ENCODE measurements at regions not wholly inside any gene's neighbourhood (a gene's known extent, or its start where the extent isn't known, plus 50 kb on each side); places are given as distances from the start of the nearest gene placed in this dataset.

GRCh38 chr15:69760258-69760845, 307.7 kb downstream of the RPLP1 start:
- 69% methylated on average over 3 of the region's 3 CpGs for WGBS
- no peaks in the 10 kb centered on the region for H3K9me3 ChIP-seq
- TF ChIP-seq, protein P1, sequence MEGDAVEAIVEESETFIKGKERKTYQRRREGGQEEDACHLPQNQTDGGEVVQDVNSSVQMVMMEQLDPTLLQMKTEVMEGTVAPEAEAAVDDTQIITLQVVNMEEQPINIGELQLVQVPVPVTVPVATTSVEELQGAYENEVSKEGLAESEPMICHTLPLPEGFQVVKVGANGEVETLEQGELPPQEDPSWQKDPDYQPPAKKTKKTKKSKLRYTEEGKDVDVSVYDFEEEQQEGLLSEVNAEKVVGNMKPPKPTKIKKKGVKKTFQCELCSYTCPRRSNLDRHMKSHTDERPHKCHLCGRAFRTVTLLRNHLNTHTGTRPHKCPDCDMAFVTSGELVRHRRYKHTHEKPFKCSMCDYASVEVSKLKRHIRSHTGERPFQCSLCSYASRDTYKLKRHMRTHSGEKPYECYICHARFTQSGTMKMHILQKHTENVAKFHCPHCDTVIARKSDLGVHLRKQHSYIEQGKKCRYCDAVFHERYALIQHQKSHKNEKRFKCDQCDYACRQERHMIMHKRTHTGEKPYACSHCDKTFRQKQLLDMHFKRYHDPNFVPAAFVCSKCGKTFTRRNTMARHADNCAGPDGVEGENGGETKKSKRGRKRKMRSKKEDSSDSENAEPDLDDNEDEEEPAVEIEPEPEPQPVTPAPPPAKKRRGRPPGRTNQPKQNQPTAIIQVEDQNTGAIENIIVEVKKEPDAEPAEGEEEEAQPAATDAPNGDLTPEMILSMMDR (IDR thresholded peaks at IDR 0.05), result no peak
- TF ChIP-seq POLR2A (IDR thresholded peaks at IDR 0.05) (no peak), POLR2AphosphoS5 (IDR thresholded peaks at IDR 0.05) (no peak)
- H3K27ac ChIP-seq, result no peak overlapping the region
- no peak overlapping the region for H3K4me3 ChIP-seq
- H3K27me3 ChIP-seq (replicated peaks; ENCODE audit: insufficient read depth), result no peaks in the 10 kb centered on the region
- no peaks in the 10 kb centered on the region for H3K4me1 ChIP-seq (replicated peaks)
- intact Hi-C loops (cut with DNase I), result no loop called here
- DNase-seq (ENCODE audit: low spot score), result no peak
- no peaks in the 10 kb centered on the region for H3K36me3 ChIP-seq

- H3K27ac ChIP-seq, result no peak overlapping the region
- no peak for DNase-seq (ENCODE audit: low spot score)
- no peaks in the 10 kb centered on the region for H3K4me1 ChIP-seq (replicated peaks)
- intact Hi-C loops (cut with DNase I), result no loop called here
- no peaks in the 10 kb centered on the region for H3K36me3 ChIP-seq
- 69% methylated on average over 7 of the region's 7 CpGs for WGBS
- no peaks in the 10 kb centered on the region for H3K9me3 ChIP-seq
- H3K4me3 ChIP-seq, result no peak overlapping the region
- TF ChIP-seq POLR2AphosphoS5 (IDR thresholded peaks at IDR 0.05) (no peak), POLR2A (IDR thresholded peaks at IDR 0.05) (no peak)
- TF ChIP-seq, protein P1 (IDR thresholded peaks at IDR 0.05), result no peak
- no peaks in the 10 kb centered on the region for H3K27me3 ChIP-seq (replicated peaks; ENCODE audit: insufficient read depth)
Observed at GRCh38 chr15:69760890-69761568, 308.4 kb downstream of the RPLP1 start.

GRCh38 chr15:69762373-69763148, 309.9 kb downstream of the RPLP1 start:
- intact Hi-C loops (cut with DNase I), result no loop called here
- no peak overlapping the region for H3K4me3 ChIP-seq
- H3K4me1 ChIP-seq (replicated peaks), result no peaks in the 10 kb centered on the region
- 74% methylated on average over 6 of the region's 6 CpGs for WGBS
- no peaks in the 10 kb centered on the region for H3K27me3 ChIP-seq (replicated peaks; ENCODE audit: insufficient read depth)
- DNase-seq (ENCODE audit: low spot score), result no peak
- TF ChIP-seq POLR2A (IDR thresholded peaks at IDR 0.05) (no peak), POLR2AphosphoS5 (IDR thresholded peaks at IDR 0.05) (no peak)
- TF ChIP-seq, protein P1 (IDR thresholded peaks at IDR 0.05), result no peak
- no peaks in the 10 kb centered on the region for H3K9me3 ChIP-seq
- no peaks in the 10 kb centered on the region for H3K36me3 ChIP-seq
- no peak overlapping the region for H3K27ac ChIP-seq

- Histone ChIP-seq H3K4me1 (replicated peaks) (no peaks in the 10 kb centered on the region), H3K36me3 (no peaks in the 10 kb centered on the region), H3K27ac (no peak overlapping the region), H3K9me3 (no peaks in the 10 kb centered on the region), H3K27me3 (replicated peaks; ENCODE audit: insufficient read depth) (no peaks in the 10 kb centered on the region), H3K4me3 (no peak overlapping the region)
- DNase-seq (ENCODE audit: low spot score), result no peak
- TF ChIP-seq POLR2A (IDR thresholded peaks at IDR 0.05) (no peak), POLR2AphosphoS5 (IDR thresholded peaks at IDR 0.05) (no peak)
- TF ChIP-seq, protein P1 (IDR thresholded peaks at IDR 0.05), result no peak
- intact Hi-C loops (cut with DNase I), result no loop called here
- WGBS, result 62% methylated on average over 3 of the region's 3 CpGs
Observed at GRCh38 chr15:69763831-69764230, 311.2 kb downstream of the RPLP1 start.

Data from prostate gland (tissue), 2 donors.